ENCODE measurements at regions not wholly inside any gene's neighbourhood (a gene's known extent, or its start where the extent isn't known, plus 50 kb on each side); places are given as distances from the start of the nearest gene placed in this dataset.

DNA sequence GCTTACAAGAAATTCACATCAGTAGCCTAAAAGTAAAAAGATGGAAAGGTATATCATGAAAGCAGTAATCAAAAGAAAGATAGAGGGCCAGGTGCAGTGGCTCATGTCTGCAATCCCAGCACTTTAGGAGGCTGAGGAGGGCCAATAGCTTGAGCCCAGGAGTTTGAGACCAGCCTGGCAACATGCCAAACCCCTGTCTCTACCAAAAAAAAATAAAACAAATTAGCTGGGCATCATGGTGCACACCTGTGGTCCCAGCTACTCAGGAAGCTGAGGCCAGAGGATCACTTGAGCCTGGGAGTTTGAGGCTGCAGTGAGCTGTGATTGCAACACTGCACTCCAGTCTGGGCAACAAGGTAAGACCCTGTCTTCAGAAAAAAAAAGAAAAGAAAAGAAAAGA is 55.5 kb downstream of the GSPT2 start:
- TF ChIP-seq CTCF (IDR thresholded peaks at IDR 0.05; ENCODE audit: low read depth, low read length) = no peak
- H3K4me3 ChIP-seq (ENCODE audit: low read depth, low read length) = no peak overlapping the region

DNA sequence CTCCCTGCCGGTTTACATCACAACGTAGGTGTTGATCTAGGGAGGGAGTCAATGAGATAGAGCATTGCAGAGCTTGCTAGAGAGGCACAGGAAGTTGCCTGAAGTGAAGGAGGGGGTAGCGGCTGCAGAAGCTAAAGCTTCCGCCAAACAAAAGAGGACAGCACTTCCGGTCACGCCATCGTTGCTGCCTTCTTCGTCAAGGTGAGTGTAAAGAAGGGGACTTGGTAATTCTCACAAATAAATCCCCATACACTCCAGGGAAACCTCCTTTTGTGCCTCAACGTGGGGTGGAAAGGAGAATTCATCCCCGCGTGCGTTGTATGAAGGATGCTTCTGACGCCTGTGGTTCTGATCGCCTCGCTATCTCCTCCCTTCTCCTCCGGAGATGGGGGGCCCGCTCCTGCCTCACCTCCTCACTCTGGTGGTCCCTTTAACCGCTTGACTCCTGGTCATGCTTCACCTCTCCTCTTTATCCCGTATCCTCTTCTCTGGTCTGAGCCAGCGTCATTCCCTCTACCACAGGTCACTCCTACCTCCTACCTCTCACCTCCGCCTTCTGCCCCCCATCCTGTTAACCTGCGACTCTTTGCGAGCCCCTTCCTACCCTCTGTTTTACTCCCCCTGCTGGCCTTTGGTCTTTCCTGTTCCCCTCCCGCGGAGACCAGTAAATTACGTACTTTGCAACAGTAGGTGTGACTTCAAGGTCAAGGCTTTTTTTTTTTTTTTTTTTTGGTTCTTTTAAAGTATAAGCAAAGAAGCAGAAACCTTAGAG is 59.9 kb downstream of the GSPT2 start:
- peak overlapping the region; percentile 74 for H3K4me3 ChIP-seq (ENCODE audit: low read depth, low read length)
- no peak for TF ChIP-seq CTCF (IDR thresholded peaks at IDR 0.05; ENCODE audit: low read depth, low read length)

GRCh38 chrX:51803833-51804232 is 60.6 kb downstream of the GSPT2 start:
- peak overlapping the region; percentile 74 for H3K4me3 ChIP-seq (ENCODE audit: low read depth, low read length)
- TF ChIP-seq CTCF (IDR thresholded peaks at IDR 0.05; ENCODE audit: low read depth, low read length) = no peak

DNA sequence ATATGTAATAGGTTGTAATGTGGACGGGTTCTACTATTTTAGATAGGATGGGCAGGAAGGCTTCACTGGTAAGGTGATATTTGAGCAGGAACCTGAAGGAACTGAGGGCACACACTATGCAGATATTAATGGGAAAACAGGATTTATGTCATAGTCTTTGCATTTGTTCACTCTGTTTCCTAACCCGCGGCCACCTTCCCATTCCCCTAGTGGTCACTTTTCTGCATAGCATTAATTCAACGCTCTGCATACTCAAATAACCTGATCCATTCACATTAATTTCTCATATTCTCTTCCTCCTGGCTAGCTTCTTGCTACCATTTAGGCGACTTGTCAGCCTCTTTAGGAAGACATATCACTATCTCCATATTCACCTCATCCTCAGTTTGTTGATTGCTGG is 61.5 kb downstream of the GSPT2 start:
- no peak overlapping the region for H3K4me3 ChIP-seq (ENCODE audit: low read depth, low read length)
- TF ChIP-seq CTCF (IDR thresholded peaks at IDR 0.05; ENCODE audit: low read depth, low read length) = no peak

DNA sequence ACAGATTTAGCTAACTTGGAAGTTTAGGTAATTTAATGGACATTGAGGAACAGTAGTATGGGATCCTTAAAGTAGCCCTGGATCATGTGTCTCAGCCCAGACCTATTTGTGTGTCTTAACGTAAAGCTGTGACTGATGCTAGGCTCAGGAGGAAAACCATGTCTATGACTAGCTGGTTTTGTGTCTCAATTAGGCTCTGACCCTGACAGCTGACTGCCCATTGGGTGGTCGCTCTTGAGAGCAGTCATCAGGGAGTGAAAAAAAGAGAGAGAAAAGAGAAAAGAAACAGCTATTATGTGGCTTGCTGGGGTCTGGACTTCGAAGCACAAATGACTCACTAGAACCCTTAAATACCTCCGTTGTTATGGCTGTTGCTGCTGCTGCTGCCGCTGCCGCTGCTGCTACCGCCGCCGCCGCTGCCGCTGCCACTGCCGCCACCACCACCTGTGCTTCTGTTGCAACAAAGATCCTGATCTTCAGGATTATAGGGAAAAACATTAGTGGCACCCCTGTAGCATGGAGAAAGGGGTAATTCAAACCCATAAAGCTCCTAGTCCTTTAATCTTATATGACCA is 70.7 kb downstream of the GSPT2 start:
- no peak for TF ChIP-seq CTCF (IDR thresholded peaks at IDR 0.05; ENCODE audit: low read depth, low read length)
- H3K4me3 ChIP-seq (ENCODE audit: low read depth, low read length) = no peak overlapping the region

DNA sequence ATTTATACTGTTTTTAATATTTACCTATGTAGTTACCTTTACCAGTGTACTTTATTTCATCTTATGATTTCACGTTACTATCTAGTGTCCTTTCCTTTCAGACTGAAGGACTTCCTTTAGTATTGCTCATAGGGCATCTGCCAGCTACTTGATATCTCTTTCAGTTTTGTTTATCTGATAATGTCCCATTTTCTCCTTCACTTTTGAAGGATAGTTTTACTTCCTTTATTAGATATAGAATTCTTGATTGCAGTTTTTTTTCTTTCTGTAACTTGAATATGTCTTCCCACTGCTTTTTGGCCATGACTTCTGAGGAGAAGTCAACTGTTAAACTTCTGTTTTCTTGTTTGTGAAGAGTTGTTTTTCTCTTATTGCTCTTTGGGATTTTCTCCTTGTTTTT is 69.4 kb upstream of the MAGED1 start:
- no peak overlapping the region for H3K4me3 ChIP-seq (ENCODE audit: low read depth, low read length)
- no peak for TF ChIP-seq CTCF (IDR thresholded peaks at IDR 0.05; ENCODE audit: low read depth, low read length)

GRCh38 chrX:51825436-51825835 is 68.0 kb upstream of the MAGED1 start:
- H3K4me3 ChIP-seq (ENCODE audit: low read depth, low read length) = no peak overlapping the region
- no peak for TF ChIP-seq CTCF (IDR thresholded peaks at IDR 0.05; ENCODE audit: low read depth, low read length)

All from WI38 (cell line).